NCI-H2107 treated with DMSO at 0.1 percent for 48 hours (cell line): ENCODE measurements at regions not wholly inside any gene's neighbourhood (a gene's known extent, or its start where the extent isn't known, plus 50 kb on each side); places are given as distances from the start of the nearest gene placed in this dataset.

ENCODE experiments used
- DNase-seq: peaks from one replicate; lab custom pipeline; 2025; ENCODE audit not compliant: unreplicated experiment; lab: John Stamatoyannopoulos, UW

DNA sequence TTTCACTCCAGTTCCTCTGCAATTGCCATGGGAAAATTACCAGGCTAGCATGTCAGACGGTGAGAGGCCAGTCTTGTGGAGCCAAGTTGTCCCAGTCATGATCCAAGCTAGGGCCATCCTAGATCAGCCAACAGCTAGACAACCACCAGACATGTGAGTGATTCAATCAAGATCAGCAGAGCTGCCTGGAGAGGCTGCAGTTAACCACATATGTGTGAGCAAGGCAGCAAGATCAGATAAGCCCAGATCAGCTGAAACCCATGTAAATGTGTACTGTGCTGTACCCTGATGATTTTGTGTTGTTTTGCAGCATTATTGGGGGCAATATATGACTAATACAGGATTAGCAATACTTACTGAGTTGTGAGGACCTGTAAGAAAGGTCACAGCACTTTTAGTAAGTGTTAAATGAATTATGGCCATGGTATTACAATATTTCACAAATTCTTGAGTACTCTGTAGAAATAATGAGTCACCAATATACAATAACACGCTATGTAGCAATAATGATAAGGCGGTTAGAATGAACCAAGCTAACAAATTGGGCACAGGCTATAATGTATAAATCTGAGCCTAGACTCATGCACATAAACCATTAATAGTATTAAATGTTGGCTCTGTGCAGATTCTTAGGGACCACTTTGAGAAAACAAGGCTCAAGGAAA, 91.4 kb downstream of the SUDS3 start:
- DNase-seq = no peak

DNA sequence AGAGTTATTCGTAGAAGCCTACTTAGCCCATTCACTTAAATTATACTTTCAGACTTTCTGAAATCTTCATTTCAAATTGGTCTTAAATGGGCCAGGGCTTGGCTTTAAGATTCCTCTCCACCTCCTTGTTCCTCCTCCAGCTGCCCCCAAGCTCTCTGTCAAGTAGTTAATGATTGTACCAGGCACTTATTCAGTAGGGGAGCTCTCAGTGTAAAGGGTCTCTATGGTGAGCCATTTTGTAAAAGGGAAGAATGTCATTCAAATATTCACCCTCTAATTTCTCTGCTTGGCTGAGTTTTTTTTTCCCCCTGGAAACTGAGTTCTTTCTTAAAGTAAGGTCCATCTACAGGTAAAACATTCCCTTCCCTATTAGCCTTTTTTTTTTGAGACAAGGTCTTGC, 96.6 kb downstream of the SUDS3 start:
- no peak for DNase-seq

- no peak for DNase-seq
Measured at GRCh38 chr12:118480235-118480634, 103.9 kb downstream of the SUDS3 start.

- no peak for DNase-seq
Measured at GRCh38 chr12:118488034-118488433, 111.7 kb downstream of the SUDS3 start.

DNA sequence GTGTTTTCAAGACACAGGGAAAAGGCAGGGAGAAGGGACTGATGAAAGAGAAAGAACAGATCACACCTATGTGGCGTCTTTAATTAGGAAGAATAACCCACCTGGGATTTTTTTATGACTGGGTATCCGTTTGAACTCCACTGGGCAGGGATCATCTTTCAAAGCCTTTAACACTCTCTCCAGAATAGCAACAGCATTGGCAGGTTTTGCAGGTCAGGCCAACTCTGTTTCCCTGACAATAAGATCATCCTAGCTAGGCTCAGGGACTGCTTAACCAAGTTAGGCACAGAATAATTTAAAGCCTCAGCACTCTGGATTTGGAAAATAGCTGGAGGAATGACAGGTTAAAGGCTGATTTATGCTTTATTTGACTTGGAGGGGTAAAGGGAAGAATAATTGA, 117.6 kb downstream of the SUDS3 start:
- no peak for DNase-seq

- DNase-seq = no peak
Measured at GRCh38 chr12:118494776-118495175, 118.4 kb downstream of the SUDS3 start.

DNA sequence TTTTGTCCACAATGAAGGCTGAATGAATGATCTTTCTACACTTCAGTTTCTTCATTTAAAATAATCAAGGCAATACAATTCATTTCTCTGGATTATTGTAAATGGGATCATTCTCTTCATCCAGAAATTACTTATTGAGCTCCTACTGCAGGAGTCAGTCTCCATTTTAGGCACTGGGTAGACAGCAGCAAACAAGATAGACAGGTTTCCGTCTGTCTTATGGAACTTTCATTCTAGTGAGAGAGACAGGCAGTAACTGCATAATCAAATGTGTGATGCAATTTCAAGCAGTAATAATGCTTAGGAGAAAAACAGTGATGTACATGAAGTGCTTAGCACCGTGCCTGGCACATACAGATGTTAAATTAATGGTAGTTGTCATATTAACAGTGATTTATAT, 118.9 kb downstream of the SUDS3 start:
- DNase-seq = no peak

DNA sequence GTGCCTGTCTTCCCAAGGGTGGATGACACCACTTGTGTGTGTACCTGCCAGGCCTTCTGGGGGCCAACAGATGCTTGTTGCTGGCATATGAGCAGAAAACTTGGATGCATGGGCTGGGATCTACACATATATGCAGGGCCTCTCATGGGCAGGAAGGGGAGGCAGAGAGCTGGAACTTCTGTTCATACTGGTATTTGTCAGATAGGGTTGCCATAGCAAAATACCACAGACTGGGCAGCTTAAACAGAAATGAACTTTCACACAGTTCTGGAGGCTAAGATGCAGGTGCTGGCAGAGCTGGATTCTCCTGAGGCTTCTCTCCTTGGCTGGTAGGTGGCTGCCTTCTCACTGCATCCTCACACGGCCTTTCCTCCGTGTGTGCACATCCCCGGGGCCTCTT, 121.8 kb downstream of the SUDS3 start:
- DNase-seq = no peak

DNA sequence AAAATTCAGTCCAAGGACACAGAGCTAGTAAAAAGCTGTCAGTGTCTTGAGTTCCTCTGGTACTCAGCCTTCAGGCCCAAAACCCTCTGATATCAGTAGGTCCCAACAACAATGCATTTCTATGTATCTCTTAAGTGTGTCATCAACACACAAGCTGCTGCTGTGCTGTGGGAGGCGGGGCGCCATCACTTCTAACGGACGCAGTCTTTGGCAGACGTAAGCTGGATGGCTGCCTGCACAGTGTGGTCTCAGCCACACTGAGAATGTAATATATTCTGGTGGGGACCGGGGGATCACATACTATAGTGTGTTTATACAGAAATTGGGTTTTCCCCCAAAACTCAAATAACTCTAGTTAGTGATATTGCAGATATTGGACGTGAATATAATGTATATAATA, 123.9 kb downstream of the SUDS3 start:
- DNase-seq = no peak

- DNase-seq = no peak
Measured at GRCh38 chr12:118501489-118501888, 125.1 kb downstream of the SUDS3 start.

DNA sequence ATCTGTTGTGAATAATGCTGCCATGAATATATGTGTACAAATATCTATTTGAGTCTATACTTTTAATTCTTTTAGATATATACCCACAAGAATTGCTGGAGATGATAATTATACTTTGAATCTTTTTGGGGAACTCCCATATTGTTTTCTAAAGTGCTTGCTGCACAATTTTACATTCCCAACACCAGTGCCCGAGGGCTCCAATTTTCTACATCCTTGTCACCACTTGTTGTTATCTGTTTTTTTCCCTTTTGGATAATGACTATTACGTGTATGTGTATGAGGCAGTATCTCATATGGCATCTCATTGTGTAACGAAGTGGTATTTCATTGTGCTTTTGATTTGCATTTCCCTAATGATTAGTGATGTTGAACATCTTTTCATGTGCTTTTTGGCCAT, 127.1 kb downstream of the SUDS3 start:
- DNase-seq = no peak

- no peak for DNase-seq
Measured at GRCh38 chr12:118512669-118513068, 136.3 kb downstream of the SUDS3 start.

- DNase-seq = no peak
Measured at GRCh38 chr12:118513611-118514010, 137.3 kb downstream of the SUDS3 start.

DNA sequence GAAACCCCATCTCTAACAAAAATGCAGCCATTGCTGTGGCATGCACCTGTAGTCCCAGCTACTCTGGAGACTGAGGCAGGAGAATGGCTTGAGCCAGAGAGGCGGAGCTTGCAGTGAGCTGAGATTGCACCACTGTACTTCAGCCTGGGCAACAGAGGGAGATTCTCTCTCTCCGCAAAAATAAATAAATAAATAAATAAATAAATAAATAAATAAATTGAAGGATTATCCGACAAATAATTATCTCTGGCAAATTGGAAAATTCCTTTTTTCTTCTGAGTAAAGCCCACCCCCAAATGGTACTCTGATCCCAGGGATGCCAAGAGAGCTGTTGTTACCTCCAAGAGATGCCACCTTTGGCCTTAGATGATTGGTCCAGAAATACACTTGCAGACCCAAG, 137.9 kb downstream of the SUDS3 start:
- DNase-seq = no peak

GRCh38 chr12:118520214-118521035, 144.1 kb downstream of the SUDS3 start:
- DNase-seq = no peak

- DNase-seq = no peak
Measured at GRCh38 chr12:118521036-118521370, 144.6 kb downstream of the SUDS3 start.

DNA sequence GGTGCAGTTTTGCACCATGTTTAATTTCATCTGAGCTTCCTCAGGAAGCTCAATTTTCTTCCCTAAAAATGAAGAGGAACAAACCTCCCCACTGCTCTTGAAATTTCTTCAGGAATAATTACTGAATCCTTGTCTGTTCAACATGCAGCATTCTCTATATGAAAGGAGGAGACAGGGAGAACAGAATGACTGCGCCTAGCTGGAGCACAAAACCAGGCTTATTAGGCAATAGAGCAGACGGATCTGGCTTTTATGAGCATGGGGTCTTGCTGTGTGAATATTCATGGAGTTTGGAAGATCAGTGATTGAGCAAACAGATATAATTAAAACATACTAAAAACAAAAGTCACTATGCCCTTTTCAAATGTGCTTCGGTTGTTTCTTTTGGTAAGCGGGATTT, 148.1 kb downstream of the SUDS3 start:
- no peak for DNase-seq

DNA sequence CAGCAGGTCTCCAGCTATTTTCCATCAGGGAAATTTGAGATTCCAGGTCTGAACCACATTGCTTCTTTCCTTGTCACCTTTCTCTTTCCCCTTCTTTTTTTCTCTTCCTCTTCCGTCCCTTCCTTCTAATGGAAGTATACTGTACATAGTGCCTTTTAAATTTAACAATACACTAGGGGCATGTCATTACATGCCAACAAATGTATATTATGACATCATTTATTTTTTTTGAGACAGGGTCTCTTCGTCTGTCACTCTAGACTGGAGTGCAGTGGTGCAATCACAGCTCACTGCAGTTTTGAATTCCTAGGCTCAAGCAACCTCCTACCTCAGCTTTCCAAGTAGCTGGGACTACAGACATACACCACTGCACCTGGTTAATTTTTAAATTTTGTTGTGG, 148.9 kb downstream of the SUDS3 start:
- DNase-seq = no peak

- DNase-seq = no peak
Measured at GRCh38 chr12:118526255-118527095, 150.1 kb downstream of the SUDS3 start.

DNA sequence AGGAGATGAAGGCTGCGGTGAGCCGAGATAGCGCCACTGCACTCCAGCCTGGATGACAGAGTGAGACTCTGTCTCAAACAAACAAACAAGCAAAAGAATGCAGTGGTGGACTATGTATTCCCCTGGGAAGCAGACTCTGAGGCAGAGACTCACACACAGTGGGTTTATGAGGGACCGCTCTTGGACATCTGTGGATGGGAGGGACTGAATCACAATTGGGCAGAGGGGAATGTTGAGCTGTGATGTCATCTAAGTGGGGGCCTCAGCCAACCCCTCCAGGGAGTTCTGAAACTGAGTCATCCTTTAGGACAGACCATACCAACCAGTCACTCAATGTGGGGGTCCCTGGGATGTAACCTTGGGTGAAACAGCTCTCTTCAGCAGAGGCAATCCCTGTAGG, 151.0 kb downstream of the SUDS3 start:
- no peak for DNase-seq

- no peak for DNase-seq
Measured at GRCh38 chr12:118528625-118529024, 152.3 kb downstream of the SUDS3 start.

GRCh38 chr12:118534003-118534402, 157.6 kb downstream of the SUDS3 start:
- no peak for DNase-seq
